ENCODE measurements at regions not wholly inside any gene's neighbourhood (a gene's known extent, or its start where the extent isn't known, plus 50 kb on each side); places are given as distances from the start of the nearest gene placed in this dataset.
A peak's percentile ranks its signal among the peaks of the same experiment; 100 is the strongest.

DNA sequence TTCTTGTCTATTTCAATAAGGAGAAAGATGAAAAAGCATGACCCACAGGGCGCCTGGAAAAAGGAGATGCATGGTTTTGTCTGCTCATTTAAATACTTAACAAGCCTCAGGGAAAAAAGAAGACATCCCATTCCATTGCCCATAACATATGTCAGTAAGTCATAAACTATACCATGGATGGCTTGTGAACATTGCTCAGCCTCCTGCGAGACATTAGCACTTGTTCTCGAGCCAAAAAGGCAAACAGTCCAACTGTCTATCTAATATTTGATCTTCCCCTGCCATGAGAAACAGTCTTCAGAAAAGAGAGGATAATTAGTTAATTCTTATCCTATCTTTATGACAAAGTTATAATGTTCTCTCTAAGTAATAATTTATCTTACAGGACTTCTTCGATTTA is 527.4 kb downstream of the HACE1 start:
- TF ChIP-seq, protein P1, sequence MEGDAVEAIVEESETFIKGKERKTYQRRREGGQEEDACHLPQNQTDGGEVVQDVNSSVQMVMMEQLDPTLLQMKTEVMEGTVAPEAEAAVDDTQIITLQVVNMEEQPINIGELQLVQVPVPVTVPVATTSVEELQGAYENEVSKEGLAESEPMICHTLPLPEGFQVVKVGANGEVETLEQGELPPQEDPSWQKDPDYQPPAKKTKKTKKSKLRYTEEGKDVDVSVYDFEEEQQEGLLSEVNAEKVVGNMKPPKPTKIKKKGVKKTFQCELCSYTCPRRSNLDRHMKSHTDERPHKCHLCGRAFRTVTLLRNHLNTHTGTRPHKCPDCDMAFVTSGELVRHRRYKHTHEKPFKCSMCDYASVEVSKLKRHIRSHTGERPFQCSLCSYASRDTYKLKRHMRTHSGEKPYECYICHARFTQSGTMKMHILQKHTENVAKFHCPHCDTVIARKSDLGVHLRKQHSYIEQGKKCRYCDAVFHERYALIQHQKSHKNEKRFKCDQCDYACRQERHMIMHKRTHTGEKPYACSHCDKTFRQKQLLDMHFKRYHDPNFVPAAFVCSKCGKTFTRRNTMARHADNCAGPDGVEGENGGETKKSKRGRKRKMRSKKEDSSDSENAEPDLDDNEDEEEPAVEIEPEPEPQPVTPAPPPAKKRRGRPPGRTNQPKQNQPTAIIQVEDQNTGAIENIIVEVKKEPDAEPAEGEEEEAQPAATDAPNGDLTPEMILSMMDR (IDR thresholded peaks at IDR 0.05; ENCODE audit: insufficient read depth, missing control alignments) = no peak
- FAIRE-seq (no peak), DNase-seq (ENCODE audit: insufficient read length, low spot score) (no peak)

DNA sequence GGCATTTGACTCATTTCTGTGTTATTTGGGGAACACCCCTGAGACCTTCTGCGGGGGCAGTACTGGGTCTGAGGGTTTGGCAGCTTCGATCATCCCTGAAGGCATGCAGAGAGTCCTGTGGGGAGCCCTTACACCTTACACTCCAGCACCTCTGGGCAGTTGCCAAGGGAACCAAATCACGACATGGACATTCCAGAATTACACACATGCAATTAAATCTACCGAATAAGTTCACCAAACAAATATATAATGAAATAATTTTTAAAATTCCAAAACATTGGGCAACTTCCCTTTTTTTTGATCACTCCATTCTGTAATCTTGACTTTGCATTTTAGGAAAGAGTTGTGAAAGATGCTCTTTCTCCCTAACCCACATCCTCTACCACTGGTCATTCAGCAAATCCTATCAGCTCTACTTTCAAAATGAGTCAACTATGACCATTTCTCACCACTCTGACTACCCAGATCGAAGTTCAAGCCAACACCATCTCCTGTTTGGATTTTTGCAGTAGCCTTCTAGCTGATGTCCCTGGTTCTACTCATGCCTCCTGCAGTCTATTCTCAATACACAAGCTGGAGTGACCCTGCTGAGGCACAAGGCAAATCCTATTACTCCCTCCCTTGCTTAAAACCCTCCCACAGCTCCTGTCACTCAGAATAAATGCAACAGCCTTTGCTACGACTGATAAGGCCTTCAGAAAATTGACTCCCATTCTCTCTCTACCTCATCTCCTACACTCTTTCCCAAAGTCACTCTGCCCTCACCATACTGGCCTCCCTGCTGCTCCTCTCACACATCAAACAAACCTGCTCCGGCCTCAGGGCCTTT is 533.3 kb downstream of the HACE1 start:
- no peak for FAIRE-seq
- TF ChIP-seq, protein P1 (IDR thresholded peaks at IDR 0.05; ENCODE audit: insufficient read depth, missing control alignments) = no peak
- DNase-seq (ENCODE audit: insufficient read length, low spot score) = no peak

GRCh38 chr6:104325341-104326172 is 534.2 kb downstream of the HACE1 start:
- TF ChIP-seq, protein P1 (IDR thresholded peaks at IDR 0.05; ENCODE audit: insufficient read depth, missing control alignments) = peak; percentile 67
- no peak for FAIRE-seq
- peak; percentile 27 for DNase-seq (ENCODE audit: insufficient read length, low spot score)

DNA sequence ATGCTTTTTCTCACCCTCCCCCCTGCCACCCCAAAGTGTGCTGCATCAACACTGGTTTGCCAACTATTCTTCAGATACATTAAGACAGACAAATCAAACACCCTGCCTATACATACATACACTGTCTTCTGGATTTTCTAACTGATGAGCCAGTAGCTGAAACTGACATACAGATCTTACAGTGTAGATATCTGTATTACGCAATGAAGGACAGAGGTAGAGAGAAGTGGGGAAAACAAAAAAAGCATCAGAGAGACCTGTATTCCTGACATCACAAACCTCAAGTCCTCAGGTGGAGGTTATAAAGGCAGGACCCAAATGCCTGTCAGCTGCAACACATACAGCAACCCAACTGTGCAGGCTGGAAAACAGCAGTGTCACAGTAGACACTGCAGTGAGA is 535.4 kb downstream of the HACE1 start:
- TF ChIP-seq, protein P1 (IDR thresholded peaks at IDR 0.05; ENCODE audit: insufficient read depth, missing control alignments) = no peak
- no peak for FAIRE-seq
- no peak for DNase-seq (ENCODE audit: insufficient read length, low spot score)

DNA sequence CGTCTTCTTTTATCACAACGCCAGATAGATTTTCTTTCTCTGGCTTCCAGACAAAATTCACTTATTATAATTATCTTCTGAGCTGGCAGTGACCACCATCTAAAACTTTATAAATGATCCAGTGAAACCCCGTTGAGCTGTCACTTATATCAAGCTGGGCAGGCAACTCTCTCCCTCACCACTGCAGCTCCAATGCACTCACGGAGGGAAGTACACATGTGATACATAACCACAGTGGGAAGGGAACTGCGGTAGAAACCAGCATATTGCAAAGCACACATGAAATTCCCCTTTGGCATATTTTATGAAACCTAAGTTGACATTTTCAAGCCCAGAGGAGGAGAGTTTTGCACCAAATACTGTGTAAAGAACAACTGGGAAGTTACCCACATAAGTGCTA is 536.9 kb downstream of the HACE1 start:
- FAIRE-seq (no peak), DNase-seq (ENCODE audit: insufficient read length, low spot score) (no peak)
- TF ChIP-seq, protein P1 (IDR thresholded peaks at IDR 0.05; ENCODE audit: insufficient read depth, missing control alignments) = no peak

- FAIRE-seq (no peak), DNase-seq (ENCODE audit: insufficient read length, low spot score) (no peak)
- TF ChIP-seq, protein P1 (IDR thresholded peaks at IDR 0.05; ENCODE audit: insufficient read depth, missing control alignments) = no peak
Observed at GRCh38 chr6:104321301-104321700, 538.4 kb downstream of the HACE1 start.
